OCI-LY1 (cell line): ENCODE measurements at regions not wholly inside any gene's neighbourhood (a gene's known extent, or its start where the extent isn't known, plus 50 kb on each side); places are given as distances from the start of the nearest gene placed in this dataset.

Experiments used
- H2AFZ ChIP-seq: fragments of 200-600 bp; sonication (generic), shearing (Covaris generic); 2 replicates; pipeline ENCODE4 v1.6.0; 2014; ENCODE audit warnings: antibody characterized with exemption, mild to moderate bottlenecking, low read length
- H3F3A ChIP-seq: fragments of 200-600 bp; sonication (generic), shearing (Covaris generic); 2 replicates; pipeline ENCODE4 v1.6.0; 2014; ENCODE audit warnings: mild to moderate bottlenecking, antibody characterized with exemption, low read length, moderate library complexity; ENCODE audit not compliant: insufficient read depth
- H3K27ac ChIP-seq: fragments of 200-600 bp; sonication (generic); 2 replicates; pipeline ENCODE4 v1.5.1; 2014; ENCODE audit warnings: low read length, mixed run types, mild to moderate bottlenecking, low read depth; ENCODE audit not compliant: poor library complexity, severe bottlenecking
- H3K27me3 ChIP-seq: fragments of 200-600 bp; sonication (generic); 2 replicates; pipeline ENCODE4 v1.6.0; 2014; ENCODE audit warnings: antibody characterized with exemption, mild to moderate bottlenecking, low read length, moderate library complexity; ENCODE audit not compliant: insufficient read depth
- H3K36me3 ChIP-seq: fragments of 200-600 bp; sonication (generic); 2 replicates; pipeline ENCODE4 v1.6.1; 2014; ENCODE audit warnings: mild to moderate bottlenecking, antibody characterized with exemption, low read length, moderate library complexity, mixed read lengths; ENCODE audit not compliant: insufficient read depth
- H3K4me1 ChIP-seq: fragments of 200-600 bp; sonication (generic); 2 replicates; pipeline ENCODE4 v1.5.1; 2014; ENCODE audit warnings: mild to moderate bottlenecking, low read length, moderate library complexity; ENCODE audit not compliant: insufficient read depth, severe bottlenecking
- H3K4me2 ChIP-seq: fragments of 200-600 bp; sonication (generic), shearing (Covaris generic); 2 replicates; pipeline ENCODE4 v1.6.1; 2014; ENCODE audit warnings: low read length
- H3K4me3 ChIP-seq: fragments of 200-600 bp; sonication (generic); 2 replicates; pipeline ENCODE4 v1.5.1; 2014; ENCODE audit warnings: low read length, low read depth, mild to moderate bottlenecking, mixed read lengths; ENCODE audit not compliant: poor library complexity, severe bottlenecking
- H3K79me2 ChIP-seq: fragments of 200-600 bp; shearing (Covaris generic); 2 replicates; pipeline ENCODE4 v1.6.1; 2016; ENCODE audit warnings: mixed run types, low read length, mixed read lengths; ENCODE audit not compliant: insufficient read depth
- H3K9ac ChIP-seq: fragments of 200-600 bp; sonication (generic), shearing (Covaris generic); 2 replicates; pipeline ENCODE4 v1.6.1; 2014; ENCODE audit warnings: mild to moderate bottlenecking, low read length, mixed read lengths
- H3K9me2 ChIP-seq: fragments of 200-600 bp; sonication (generic), shearing (Covaris generic); 2 replicates; pipeline ENCODE4 v1.6.1; 2014; ENCODE audit warnings: low read depth, mild to moderate bottlenecking, low read length, mixed read lengths
- H3K9me3 ChIP-seq: fragments of 200-600 bp; shearing (Covaris generic); 2 replicates; pipeline ENCODE4 v1.6.1; 2014; ENCODE audit warnings: low read length, mixed read lengths
- H4K20me1 ChIP-seq: fragments of 200-600 bp; sonication (generic), shearing (Covaris generic); 2 replicates; pipeline ENCODE4 v1.6.0; 2016; ENCODE audit warnings: mild to moderate bottlenecking, low read length; ENCODE audit not compliant: insufficient read depth
- EZH2 ChIP-seq: fragments of 200-600 bp; sonication (generic), shearing (Covaris generic); IDR thresholded peaks from 2 replicates; pipeline ENCODE4 v1.8.0; 2017; ENCODE audit warnings: borderline replicate concordance, mixed run types, mild to moderate bottlenecking, antibody characterized with exemption, low read length, moderate library complexity, mixed read lengths
- TF ChIP-seq, protein P1 (sequence below): fragments of 200-600 bp; sonication (generic), shearing (Covaris generic); IDR thresholded peaks from 2 replicates; pipeline ENCODE4 v1.5.1; 2017; ENCODE audit warnings: mild to moderate bottlenecking, antibody characterized with exemption, low read length, moderate library complexity, mixed read lengths

GRCh38 chr6:106773996-106774629 lies 144.7 kb downstream of the QRSL1 start:
- Histone ChIP-seq H3K36me3 (no peaks in the 10 kb centered on the region), H3K9me3 (peaks cover 21% of the 10 kb centered on the region), H4K20me1 (no peaks in the 10 kb centered on the region), H3F3A (no peaks in the 10 kb centered on the region), H3K4me2 (peak overlapping the region; percentile 18; the same call in 1 of the 2 replicates), H3K4me1 (peaks cover 20% of the 10 kb centered on the region), H3K27me3 (no peaks in the 10 kb centered on the region), H3K9ac (peak overlapping the region; percentile 3; the same call in 1 of the 2 replicates), H3K27ac (peak overlapping the region; percentile 27), H2AFZ (no peak overlapping the region), H3K4me3 (no peak overlapping the region), H3K79me2 (no peaks in the 10 kb centered on the region), H3K9me2 (no peaks in the 10 kb centered on the region)
- TF ChIP-seq, protein P1, sequence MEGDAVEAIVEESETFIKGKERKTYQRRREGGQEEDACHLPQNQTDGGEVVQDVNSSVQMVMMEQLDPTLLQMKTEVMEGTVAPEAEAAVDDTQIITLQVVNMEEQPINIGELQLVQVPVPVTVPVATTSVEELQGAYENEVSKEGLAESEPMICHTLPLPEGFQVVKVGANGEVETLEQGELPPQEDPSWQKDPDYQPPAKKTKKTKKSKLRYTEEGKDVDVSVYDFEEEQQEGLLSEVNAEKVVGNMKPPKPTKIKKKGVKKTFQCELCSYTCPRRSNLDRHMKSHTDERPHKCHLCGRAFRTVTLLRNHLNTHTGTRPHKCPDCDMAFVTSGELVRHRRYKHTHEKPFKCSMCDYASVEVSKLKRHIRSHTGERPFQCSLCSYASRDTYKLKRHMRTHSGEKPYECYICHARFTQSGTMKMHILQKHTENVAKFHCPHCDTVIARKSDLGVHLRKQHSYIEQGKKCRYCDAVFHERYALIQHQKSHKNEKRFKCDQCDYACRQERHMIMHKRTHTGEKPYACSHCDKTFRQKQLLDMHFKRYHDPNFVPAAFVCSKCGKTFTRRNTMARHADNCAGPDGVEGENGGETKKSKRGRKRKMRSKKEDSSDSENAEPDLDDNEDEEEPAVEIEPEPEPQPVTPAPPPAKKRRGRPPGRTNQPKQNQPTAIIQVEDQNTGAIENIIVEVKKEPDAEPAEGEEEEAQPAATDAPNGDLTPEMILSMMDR, result no peak

- Histone ChIP-seq H3K36me3 (no peaks in the 10 kb centered on the region), H3K4me3 (no peak overlapping the region), H3F3A (no peaks in the 10 kb centered on the region), H3K79me2 (no peaks in the 10 kb centered on the region), H3K9me3 (peaks cover 15% of the 10 kb centered on the region), H3K4me2 (peak overlapping the region; percentile 18; the same call in 1 of the 2 replicates), H4K20me1 (no peaks in the 10 kb centered on the region), H3K27ac (peak overlapping the region; percentile 27), H3K4me1 (peaks cover 20% of the 10 kb centered on the region), H3K9ac (peak overlapping the region; percentile 3; the same call in 1 of the 2 replicates), H3K9me2 (no peaks in the 10 kb centered on the region), H3K27me3 (no peaks in the 10 kb centered on the region), H2AFZ (no peak overlapping the region; the same call in 1 of the 2 replicates)
- TF ChIP-seq EZH2, result no peak
- TF ChIP-seq, protein P1, result no peak
Measured at GRCh38 chr6:106773522-106773921, 144.1 kb downstream of the QRSL1 start.

DNA sequence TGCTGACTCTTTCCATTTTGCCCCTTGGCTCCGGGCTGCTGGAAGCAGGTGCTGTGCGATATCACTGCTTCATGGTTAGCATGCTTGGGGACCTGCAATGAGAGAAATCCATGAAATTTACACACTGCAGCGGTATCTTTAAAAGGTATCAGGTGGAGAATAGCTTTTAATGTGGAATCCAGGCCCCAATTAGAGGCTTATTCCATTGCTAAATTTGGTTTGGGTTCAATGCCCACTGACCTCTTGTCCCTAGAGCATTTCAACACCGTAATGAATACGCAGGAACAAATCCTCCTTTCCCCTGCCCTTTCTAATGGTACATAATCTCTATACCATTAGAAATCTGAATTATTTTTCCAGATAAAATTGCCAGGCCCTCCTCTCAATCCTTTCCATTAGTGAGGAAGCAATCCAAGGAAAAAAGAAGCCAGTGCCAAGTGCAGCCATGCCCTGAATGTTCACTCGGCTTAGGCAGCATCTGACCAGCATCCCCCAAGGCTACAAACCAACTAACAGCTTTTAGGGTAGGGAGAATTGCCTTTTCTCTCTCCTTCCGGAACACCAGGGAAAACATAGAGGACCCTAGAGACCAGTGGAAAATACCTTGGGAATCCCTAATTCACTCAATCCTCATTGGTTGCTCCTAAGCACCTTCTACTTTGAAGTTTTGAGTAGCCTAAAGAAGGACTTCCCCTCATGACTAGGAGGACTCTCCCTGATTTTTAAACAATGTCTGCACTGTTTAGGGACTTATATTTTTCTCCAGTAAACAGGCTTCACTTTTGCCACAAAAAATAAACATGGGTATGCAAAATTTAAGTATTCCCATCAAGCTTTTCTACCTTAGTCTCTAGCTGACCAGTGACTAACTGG lies 143.1 kb downstream of the QRSL1 start:
- Histone ChIP-seq H3F3A (no peaks in the 10 kb centered on the region), H4K20me1 (no peaks in the 10 kb centered on the region), H3K27ac (no peak overlapping the region), H3K27me3 (no peaks in the 10 kb centered on the region), H3K9ac (no peak overlapping the region), H3K36me3 (no peaks in the 10 kb centered on the region), H2AFZ (no peak overlapping the region), H3K4me3 (no peak overlapping the region), H3K4me2 (no peak overlapping the region), H3K9me3 (peaks cover 14% of the 10 kb centered on the region), H3K4me1 (peaks cover 23% of the 10 kb centered on the region), H3K79me2 (no peaks in the 10 kb centered on the region), H3K9me2 (no peaks in the 10 kb centered on the region)
- no peak for TF ChIP-seq EZH2
- TF ChIP-seq, protein P1, result no peak
